WTC11 (cell line): ENCODE measurements at regions not wholly inside any gene's neighbourhood (a gene's known extent, or its start where the extent isn't known, plus 50 kb on each side); places are given as distances from the start of the nearest gene placed in this dataset.

ENCODE experiments used
- ATAC-seq: fragments of 200-7000 bp; cut with Tn5 transposase; 2 replicates; pipeline ENCODE4 v1.10.0; 2021; ENCODE audit warnings: mild to moderate bottlenecking, moderate library complexity
- CTCF ChIA-PET: fragments of 300-600 bp; sonication (Branson Sonifier 250); formaldehyde crosslinking; loops from one replicate; lab custom pipeline; 2021; ENCODE audit warnings: antibody characterized with exemption; lab: Charles Lee
- POLR2A ChIA-PET: fragments of 350-600 bp; sonication (Branson Sonifier 250); formaldehyde crosslinking; loops from one replicate; lab custom pipeline; 2021; ENCODE audit warnings: antibody characterized with exemption; lab: Charles Lee
- DNase-seq: peaks from one replicate; pipeline ENCODE4 v3.0.0; 2021; ENCODE audit warnings: low spot score
- H3K27ac Mint-ChIP-seq: 2 replicates; pipeline ENCODE4 v1.8.0; 2021; ENCODE audit warnings: mixed read lengths
- H3K27me3 Mint-ChIP-seq: 2 replicates; pipeline ENCODE4 v1.8.0; 2021; ENCODE audit warnings: low read depth, mild to moderate bottlenecking, moderate library complexity, mixed read lengths
- H3K36me3 Mint-ChIP-seq: 2 replicates; pipeline ENCODE4 v1.8.0; 2021; ENCODE audit warnings: mixed read lengths
- H3K4me1 Mint-ChIP-seq: 2 replicates; pipeline ENCODE4 v1.8.0; 2022; ENCODE audit warnings: mixed read lengths
- H3K4me3 Mint-ChIP-seq: 2 replicates; pipeline ENCODE4 v1.8.0; 2021; ENCODE audit warnings: mild to moderate bottlenecking, moderate library complexity, mixed read lengths
- H3K9me3 Mint-ChIP-seq: 2 replicates; pipeline ENCODE4 v1.8.0; 2021; ENCODE audit warnings: mixed read lengths
- CREB1 ChIP-seq: sonication (generic); formaldehyde crosslinking; IDR thresholded peaks from 2 replicates; pipeline ENCODE4 v1.8.0; 2023; ENCODE audit warnings: mild to moderate bottlenecking, missing genetic modification reagents
- ELF4 ChIP-seq: sonication (generic); formaldehyde crosslinking; IDR thresholded peaks from 2 replicates; pipeline ENCODE4 v1.8.1; 2022; ENCODE audit warnings: low read depth, mild to moderate bottlenecking, moderate library complexity, missing genetic modification reagents
- ESRRA ChIP-seq: sonication (generic); formaldehyde crosslinking; IDR thresholded peaks from 2 replicates; pipeline ENCODE4 v1.8.1; 2022; ENCODE audit warnings: mild to moderate bottlenecking, missing genetic modification reagents, borderline replicate concordance
- ETV6 ChIP-seq: sonication (generic); formaldehyde crosslinking; IDR thresholded peaks from 2 replicates; pipeline ENCODE4 v1.8.1; 2022; ENCODE audit warnings: mild to moderate bottlenecking, missing genetic modification reagents
- IRF2 ChIP-seq: sonication (generic); formaldehyde crosslinking; IDR thresholded peaks from 2 replicates; pipeline ENCODE4 v1.8.0; 2022; ENCODE audit warnings: low read depth, missing genetic modification reagents, borderline replicate concordance
- JAZF1 ChIP-seq: fragments of 250-450 bp; sonication (Bioruptor Pico); IDR thresholded peaks from 2 replicates; pipeline ENCODE4 v1.9.0; 2021; ENCODE audit warnings: moderate library complexity, mild to moderate bottlenecking, inconsistent platforms
- KAT7 ChIP-seq: sonication (generic); formaldehyde crosslinking; IDR thresholded peaks from 2 replicates; pipeline ENCODE4 v1.8.1; 2023; ENCODE audit warnings: missing genetic modification reagents, mild to moderate bottlenecking, borderline replicate concordance
- NFATC4 ChIP-seq: fragments of 250-450 bp; sonication (Bioruptor Pico); IDR thresholded peaks from 2 replicates; pipeline ENCODE4 v1.9.0; 2021; ENCODE audit warnings: mild to moderate bottlenecking
- NR2C2 ChIP-seq: sonication (generic); formaldehyde crosslinking; IDR thresholded peaks from 2 replicates; pipeline ENCODE4 v1.8.0; 2022; ENCODE audit warnings: mild to moderate bottlenecking, missing genetic modification reagents
- SMAD3 ChIP-seq: sonication (generic); formaldehyde crosslinking; IDR thresholded peaks from 2 replicates; pipeline ENCODE4 v1.8.0; 2022; ENCODE audit warnings: missing genetic modification reagents, mild to moderate bottlenecking, borderline replicate concordance
- SMAD4 ChIP-seq: sonication (generic); formaldehyde crosslinking; IDR thresholded peaks from 2 replicates; pipeline ENCODE4 v1.8.0; 2022; ENCODE audit warnings: mild to moderate bottlenecking, missing genetic modification reagents
- TEAD4 ChIP-seq: sonication (generic); formaldehyde crosslinking; IDR thresholded peaks from 2 replicates; pipeline ENCODE4 v1.8.0; 2022; ENCODE audit warnings: mild to moderate bottlenecking, missing genetic modification reagents
- ZNF138 ChIP-seq: sonication (generic); formaldehyde crosslinking; conservative IDR thresholded peaks from 2 replicates; pipeline ENCODE4 v1.8.1; 2022; ENCODE audit warnings: mild to moderate bottlenecking, moderate library complexity, missing genetic modification reagents
- ZNF232 ChIP-seq: sonication (generic); formaldehyde crosslinking; IDR thresholded peaks from 2 replicates; pipeline ENCODE4 v1.8.0; 2022; ENCODE audit warnings: mild to moderate bottlenecking, missing genetic modification reagents
- ZNF263 ChIP-seq: sonication (generic); formaldehyde crosslinking; IDR thresholded peaks from 2 replicates; pipeline ENCODE4 v1.8.1; 2022; ENCODE audit warnings: low read depth, mild to moderate bottlenecking, moderate library complexity, missing genetic modification reagents
- ZNF671 ChIP-seq: fragments of 250-450 bp; sonication (Bioruptor Pico); IDR thresholded peaks from 2 replicates; pipeline ENCODE4 v1.8.0; 2021; ENCODE audit warnings: mild to moderate bottlenecking
- TF ChIP-seq, protein P1 (sequence below): fragments of 250-450 bp; sonication (Bioruptor Pico); IDR thresholded peaks from 2 replicates; pipeline ENCODE4 v2.1.2; 2022; ENCODE audit warnings: mild to moderate bottlenecking, moderate library complexity
- TF ChIP-seq, protein P2 (sequence below): sonication (generic); formaldehyde crosslinking; IDR thresholded peaks from 2 replicates; pipeline ENCODE4 v1.8.1; 2022; ENCODE audit warnings: low read depth, mild to moderate bottlenecking, moderate library complexity, missing genetic modification reagents, borderline replicate concordance
- TF ChIP-seq, protein P3 (sequence below): fragments of 250-450 bp; sonication (Bioruptor Pico); IDR thresholded peaks from 2 replicates; pipeline ENCODE4 v1.9.0; 2021; ENCODE audit warnings: mild to moderate bottlenecking, borderline replicate concordance
- TF ChIP-seq, protein P4 (sequence below): fragments of 250-450 bp; sonication (Bioruptor Pico); IDR thresholded peaks from 2 replicates; pipeline ENCODE4 v1.9.0; 2021; ENCODE audit warnings: mild to moderate bottlenecking
- TF ChIP-seq, protein P5 (sequence below): sonication (generic); formaldehyde crosslinking; IDR thresholded peaks from 2 replicates; pipeline ENCODE4 v1.8.1; 2023; ENCODE audit warnings: mild to moderate bottlenecking, missing genetic modification reagents, moderate library complexity
- TF ChIP-seq, protein P6 (sequence below): fragments of 250-450 bp; sonication (Bioruptor Pico); conservative IDR thresholded peaks from 2 replicates; pipeline ENCODE4 v1.9.0; 2021; ENCODE audit warnings: mild to moderate bottlenecking
- TF ChIP-seq, protein P7 (sequence below): sonication (generic); formaldehyde crosslinking; IDR thresholded peaks from 2 replicates; pipeline ENCODE4 v1.8.1; 2023; ENCODE audit warnings: mild to moderate bottlenecking, moderate library complexity, missing genetic modification reagents

DNA sequence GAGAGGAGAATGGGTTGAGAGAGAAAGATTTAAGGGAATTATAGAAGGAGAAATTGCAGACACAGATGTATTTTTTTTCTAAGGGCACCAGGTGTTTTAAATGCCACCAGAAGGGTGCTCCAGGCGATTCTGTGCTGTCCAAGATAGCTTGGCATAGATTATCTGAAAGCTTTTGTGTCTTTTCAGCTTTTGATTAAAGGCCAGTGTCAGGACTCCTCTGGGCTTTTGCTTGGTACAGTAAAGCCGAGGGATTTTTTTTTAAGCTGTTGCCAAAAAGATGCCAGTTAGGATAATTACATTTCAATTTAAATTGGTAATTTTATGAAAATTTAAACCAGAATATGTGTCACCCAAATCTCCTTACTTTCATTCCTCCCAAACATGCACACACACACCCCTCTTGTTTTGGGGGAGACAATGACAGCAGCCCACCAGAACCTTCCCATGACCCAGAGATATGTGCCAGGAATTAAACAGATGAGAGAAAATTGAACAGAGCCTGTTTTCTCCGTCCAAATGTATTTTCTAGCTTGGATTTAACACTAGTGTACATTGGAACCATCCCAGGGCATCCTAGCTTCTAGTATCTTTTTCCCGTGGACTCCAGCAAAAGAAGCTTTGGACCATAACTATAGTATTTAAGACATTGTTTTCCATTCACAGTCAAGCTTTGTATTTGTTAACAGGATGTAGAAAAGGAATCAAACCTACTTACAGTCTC lies 670.7 kb upstream of the CXADR start:
- Mint-ChIP-seq H3K4me1 (peaks cover 23% of the 10 kb centered on the region), H3K4me3 (no peak overlapping the region), H3K27ac (no peak overlapping the region), H3K9me3 (no peaks in the 10 kb centered on the region), H3K36me3 (no peaks in the 10 kb centered on the region), H3K27me3 (no peaks in the 10 kb centered on the region)
- CTCF ChIA-PET: interaction anchor here (1.9 kb wide), 1 partner anchor 9 kb away, joined by 5 read pairs; no protein-coding TSS in a partner anchor
- no peak for ATAC-seq
- POLR2A ChIA-PET: no interaction called here
- no peak for DNase-seq
- TF ChIP-seq ZNF263 (CRISPR knock-in tag) (no peak), IRF2 (CRISPR knock-in tag) (no peak), ESRRA (CRISPR knock-in tag) (no peak), KAT7 (CRISPR knock-in tag) (no peak)
- TF ChIP-seq, protein P1, sequence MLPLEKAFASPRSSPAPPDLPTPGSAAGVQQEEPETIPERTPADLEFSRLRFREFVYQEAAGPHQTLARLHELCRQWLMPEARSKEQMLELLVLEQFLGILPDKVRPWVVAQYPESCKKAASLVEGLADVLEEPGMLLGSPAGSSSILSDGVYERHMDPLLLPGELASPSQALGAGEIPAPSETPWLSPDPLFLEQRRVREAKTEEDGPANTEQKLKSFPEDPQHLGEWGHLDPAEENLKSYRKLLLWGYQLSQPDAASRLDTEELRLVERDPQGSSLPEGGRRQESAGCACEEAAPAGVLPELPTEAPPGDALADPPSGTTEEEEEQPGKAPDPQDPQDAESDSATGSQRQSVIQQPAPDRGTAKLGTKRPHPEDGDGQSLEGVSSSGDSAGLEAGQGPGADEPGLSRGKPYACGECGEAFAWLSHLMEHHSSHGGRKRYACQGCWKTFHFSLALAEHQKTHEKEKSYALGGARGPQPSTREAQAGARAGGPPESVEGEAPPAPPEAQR (CRISPR knock-in tag): no peak
- TF ChIP-seq, protein P2, sequence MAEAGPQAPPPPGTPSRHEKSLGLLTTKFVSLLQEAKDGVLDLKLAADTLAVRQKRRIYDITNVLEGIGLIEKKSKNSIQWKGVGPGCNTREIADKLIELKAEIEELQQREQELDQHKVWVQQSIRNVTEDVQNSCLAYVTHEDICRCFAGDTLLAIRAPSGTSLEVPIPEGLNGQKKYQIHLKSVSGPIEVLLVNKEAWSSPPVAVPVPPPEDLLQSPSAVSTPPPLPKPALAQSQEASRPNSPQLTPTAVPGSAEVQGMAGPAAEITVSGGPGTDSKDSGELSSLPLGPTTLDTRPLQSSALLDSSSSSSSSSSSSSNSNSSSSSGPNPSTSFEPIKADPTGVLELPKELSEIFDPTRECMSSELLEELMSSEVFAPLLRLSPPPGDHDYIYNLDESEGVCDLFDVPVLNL (CRISPR knock-in tag): no peak
- TF ChIP-seq, protein P3, sequence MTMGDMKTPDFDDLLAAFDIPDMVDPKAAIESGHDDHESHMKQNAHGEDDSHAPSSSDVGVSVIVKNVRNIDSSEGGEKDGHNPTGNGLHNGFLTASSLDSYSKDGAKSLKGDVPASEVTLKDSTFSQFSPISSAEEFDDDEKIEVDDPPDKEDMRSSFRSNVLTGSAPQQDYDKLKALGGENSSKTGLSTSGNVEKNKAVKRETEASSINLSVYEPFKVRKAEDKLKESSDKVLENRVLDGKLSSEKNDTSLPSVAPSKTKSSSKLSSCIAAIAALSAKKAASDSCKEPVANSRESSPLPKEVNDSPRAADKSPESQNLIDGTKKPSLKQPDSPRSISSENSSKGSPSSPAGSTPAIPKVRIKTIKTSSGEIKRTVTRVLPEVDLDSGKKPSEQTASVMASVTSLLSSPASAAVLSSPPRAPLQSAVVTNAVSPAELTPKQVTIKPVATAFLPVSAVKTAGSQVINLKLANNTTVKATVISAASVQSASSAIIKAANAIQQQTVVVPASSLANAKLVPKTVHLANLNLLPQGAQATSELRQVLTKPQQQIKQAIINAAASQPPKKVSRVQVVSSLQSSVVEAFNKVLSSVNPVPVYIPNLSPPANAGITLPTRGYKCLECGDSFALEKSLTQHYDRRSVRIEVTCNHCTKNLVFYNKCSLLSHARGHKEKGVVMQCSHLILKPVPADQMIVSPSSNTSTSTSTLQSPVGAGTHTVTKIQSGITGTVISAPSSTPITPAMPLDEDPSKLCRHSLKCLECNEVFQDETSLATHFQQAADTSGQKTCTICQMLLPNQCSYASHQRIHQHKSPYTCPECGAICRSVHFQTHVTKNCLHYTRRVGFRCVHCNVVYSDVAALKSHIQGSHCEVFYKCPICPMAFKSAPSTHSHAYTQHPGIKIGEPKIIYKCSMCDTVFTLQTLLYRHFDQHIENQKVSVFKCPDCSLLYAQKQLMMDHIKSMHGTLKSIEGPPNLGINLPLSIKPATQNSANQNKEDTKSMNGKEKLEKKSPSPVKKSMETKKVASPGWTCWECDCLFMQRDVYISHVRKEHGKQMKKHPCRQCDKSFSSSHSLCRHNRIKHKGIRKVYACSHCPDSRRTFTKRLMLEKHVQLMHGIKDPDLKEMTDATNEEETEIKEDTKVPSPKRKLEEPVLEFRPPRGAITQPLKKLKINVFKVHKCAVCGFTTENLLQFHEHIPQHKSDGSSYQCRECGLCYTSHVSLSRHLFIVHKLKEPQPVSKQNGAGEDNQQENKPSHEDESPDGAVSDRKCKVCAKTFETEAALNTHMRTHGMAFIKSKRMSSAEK (CRISPR knock-in tag): no peak

DNA sequence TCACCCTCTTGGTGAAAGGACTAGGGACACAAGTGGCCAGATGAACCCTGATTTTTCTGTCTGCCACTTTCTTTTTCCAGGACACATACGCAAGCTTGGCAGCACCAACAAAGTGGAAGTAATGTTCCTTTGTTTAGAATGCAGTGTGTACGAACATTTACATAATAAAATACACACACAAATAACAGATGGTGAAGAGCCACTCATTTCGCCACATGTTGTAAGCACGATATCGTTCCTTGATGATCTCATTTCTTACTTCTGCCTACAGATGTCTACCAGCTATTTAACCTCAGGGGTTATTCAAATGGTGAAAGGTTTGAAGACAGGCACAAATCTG lies 670.2 kb upstream of the CXADR start:
- Mint-ChIP-seq H3K4me1 (peaks cover 20% of the 10 kb centered on the region), H3K4me3 (no peak overlapping the region), H3K9me3 (no peaks in the 10 kb centered on the region), H3K27me3 (no peaks in the 10 kb centered on the region), H3K36me3 (no peaks in the 10 kb centered on the region), H3K27ac (no peak overlapping the region)
- POLR2A ChIA-PET: interaction anchor here (0.6 kb wide), 1 partner anchor 111 kb away, joined by 3 read pairs; no protein-coding TSS in a partner anchor
- ATAC-seq (no peak), DNase-seq (no peak)
- CTCF ChIA-PET: interaction anchor here (1.9 kb wide), 1 partner anchor 9 kb away, joined by 5 read pairs; no protein-coding TSS in a partner anchor
- TF ChIP-seq CREB1 (no peak), NFATC4 (no peak), ZNF138 (no peak), TEAD4 (CRISPR knock-in tag) (no peak), ZNF671 (CRISPR knock-in tag) (no peak), SMAD4 (CRISPR knock-in tag) (no peak), SMAD3 (CRISPR knock-in tag) (no peak), ZNF232 (no peak), ETV6 (CRISPR knock-in tag) (no peak), KAT7 (CRISPR knock-in tag) (no peak), ESRRA (CRISPR knock-in tag) (no peak), NR2C2 (CRISPR knock-in tag) (no peak), JAZF1 (CRISPR knock-in tag) (no peak), ELF4 (CRISPR knock-in tag) (no peak)
- TF ChIP-seq, protein P4, sequence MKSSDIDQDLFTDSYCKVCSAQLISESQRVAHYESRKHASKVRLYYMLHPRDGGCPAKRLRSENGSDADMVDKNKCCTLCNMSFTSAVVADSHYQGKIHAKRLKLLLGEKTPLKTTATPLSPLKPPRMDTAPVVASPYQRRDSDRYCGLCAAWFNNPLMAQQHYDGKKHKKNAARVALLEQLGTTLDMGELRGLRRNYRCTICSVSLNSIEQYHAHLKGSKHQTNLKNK (CRISPR knock-in tag): no peak
- TF ChIP-seq, protein P5, sequence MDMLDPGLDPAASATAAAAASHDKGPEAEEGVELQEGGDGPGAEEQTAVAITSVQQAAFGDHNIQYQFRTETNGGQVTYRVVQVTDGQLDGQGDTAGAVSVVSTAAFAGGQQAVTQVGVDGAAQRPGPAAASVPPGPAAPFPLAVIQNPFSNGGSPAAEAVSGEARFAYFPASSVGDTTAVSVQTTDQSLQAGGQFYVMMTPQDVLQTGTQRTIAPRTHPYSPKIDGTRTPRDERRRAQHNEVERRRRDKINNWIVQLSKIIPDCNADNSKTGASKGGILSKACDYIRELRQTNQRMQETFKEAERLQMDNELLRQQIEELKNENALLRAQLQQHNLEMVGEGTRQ (CRISPR knock-in tag): no peak
- TF ChIP-seq, protein P6, sequence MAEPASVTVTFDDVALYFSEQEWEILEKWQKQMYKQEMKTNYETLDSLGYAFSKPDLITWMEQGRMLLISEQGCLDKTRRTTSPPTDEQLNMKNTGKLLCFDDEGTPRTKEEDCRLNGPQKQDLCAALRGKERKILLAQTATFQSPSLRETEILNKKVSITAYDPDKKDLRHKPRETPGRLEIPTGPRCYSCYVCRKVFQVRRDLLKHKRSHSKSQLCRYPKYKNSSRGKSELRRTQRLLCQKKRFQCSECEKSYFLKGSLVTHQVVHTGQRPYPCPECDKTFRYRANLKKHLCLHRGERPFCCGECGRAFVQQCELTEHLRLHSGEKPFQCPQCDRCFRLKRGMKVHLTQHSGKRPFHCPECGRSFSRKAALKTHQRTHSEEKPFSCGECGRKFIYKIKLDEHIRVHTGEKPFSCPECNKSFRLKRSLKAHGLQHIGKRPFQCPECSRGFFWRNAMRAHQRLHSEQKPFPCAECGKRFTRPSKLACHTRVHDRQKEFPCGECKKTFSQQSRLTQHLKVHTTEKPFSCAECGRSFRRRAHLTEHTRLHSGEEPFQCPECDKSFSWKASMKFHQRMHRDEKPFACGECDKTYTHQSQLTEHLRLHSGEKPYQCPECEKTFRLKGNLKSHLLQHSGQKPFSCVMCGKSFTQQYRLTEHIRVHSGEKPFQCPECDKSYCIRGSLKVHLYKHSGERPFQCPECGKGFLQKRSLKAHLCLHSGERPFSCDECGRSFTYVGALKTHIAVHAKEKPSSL (CRISPR knock-in tag): no peak
- TF ChIP-seq, protein P7, sequence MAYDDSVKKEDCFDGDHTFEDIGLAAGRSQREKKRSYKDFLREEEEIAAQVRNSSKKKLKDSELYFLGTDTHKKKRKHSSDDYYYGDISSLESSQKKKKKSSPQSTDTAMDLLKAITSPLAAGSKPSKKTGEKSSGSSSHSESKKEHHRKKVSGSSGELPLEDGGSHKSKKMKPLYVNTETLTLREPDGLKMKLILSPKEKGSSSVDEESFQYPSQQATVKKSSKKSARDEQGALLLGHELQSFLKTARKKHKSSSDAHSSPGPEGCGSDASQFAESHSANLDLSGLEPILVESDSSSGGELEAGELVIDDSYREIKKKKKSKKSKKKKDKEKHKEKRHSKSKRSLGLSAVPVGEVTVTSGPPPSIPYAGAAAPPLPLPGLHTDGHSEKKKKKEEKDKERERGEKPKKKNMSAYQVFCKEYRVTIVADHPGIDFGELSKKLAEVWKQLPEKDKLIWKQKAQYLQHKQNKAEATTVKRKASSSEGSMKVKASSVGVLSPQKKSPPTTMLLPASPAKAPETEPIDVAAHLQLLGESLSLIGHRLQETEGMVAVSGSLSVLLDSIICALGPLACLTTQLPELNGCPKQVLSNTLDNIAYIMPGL (CRISPR knock-in tag): no peak
